DND-41 (cell line): ENCODE measurements at regions not wholly inside any gene's neighbourhood (a gene's known extent, or its start where the extent isn't known, plus 50 kb on each side); places are given as distances from the start of the nearest gene placed in this dataset.

ENCODE experiments used
- ATAC-seq: fragments of 200-7000 bp; cut with Tn5 transposase; 3 replicates; pipeline ENCODE4 v1.9.1; 2021; ENCODE audit warnings: low read depth; ENCODE audit not compliant: insufficient read depth
- DNase-seq: peaks from one replicate; pipeline ENCODE4 v3.0.0-alpha.2; 2020
- H2AFZ ChIP-seq: 2 replicates; pipeline ENCODE4 v1.6.0; 2012; ENCODE audit warnings: low read depth, low read length
- H3K27ac ChIP-seq: 2 replicates; pipeline ENCODE4 v1.5.1; 2012; ENCODE audit warnings: low read length, inconsistent platforms
- H3K27me3 ChIP-seq: fragments of 200-600 bp; sonication (generic); 2 replicates; pipeline ENCODE4 v1.6.0; 2012; ENCODE audit warnings: low read length, mild to moderate bottlenecking, inconsistent platforms; ENCODE audit not compliant: insufficient read depth, poor library complexity
- H3K36me3 ChIP-seq: 2 replicates; pipeline ENCODE4 v1.5.1; 2012; ENCODE audit warnings: low read length, inconsistent platforms; ENCODE audit not compliant: insufficient read depth
- H3K4me1 ChIP-seq: 2 replicates; pipeline ENCODE4 v1.5.1; 2012; ENCODE audit warnings: mild to moderate bottlenecking, low read length; ENCODE audit not compliant: insufficient read depth
- H3K4me2 ChIP-seq: 2 replicates; pipeline ENCODE4 v1.6.0; 2012; ENCODE audit warnings: mild to moderate bottlenecking, moderate library complexity, low read length, inconsistent platforms; ENCODE audit not compliant: insufficient read depth
- H3K4me3 ChIP-seq, 2 experiments: fragments of 200-600 bp in 1 of 2; shearing (Covaris generic) in 1 of 2; 2 replicates each; pipeline ENCODE4 v1.5.1; 2012 to 2016; ENCODE audit warnings: inconsistent platforms in 2 of 2, low read length in 2 of 2, mild to moderate bottlenecking in 2 of 2, low read depth in 1 of 2, moderate library complexity in 1 of 2
- H3K79me2 ChIP-seq: 2 replicates; pipeline ENCODE4 v1.6.0; 2012; ENCODE audit warnings: low read length, inconsistent platforms; ENCODE audit not compliant: insufficient read depth
- H3K9ac ChIP-seq: 2 replicates; pipeline ENCODE4 v1.6.0; 2012; ENCODE audit warnings: low read depth, mild to moderate bottlenecking, inconsistent platforms, low read length, moderate library complexity
- H3K9me3 ChIP-seq: 2 replicates; pipeline ENCODE4 v1.5.1; 2012; ENCODE audit warnings: low read length, moderate library complexity, mild to moderate bottlenecking, inconsistent platforms; ENCODE audit not compliant: insufficient read depth, severe bottlenecking
- H4K20me1 ChIP-seq: 2 replicates; pipeline ENCODE4 v1.6.0; 2012; ENCODE audit warnings: low read length; ENCODE audit not compliant: insufficient read depth
- EZH2 ChIP-seq: IDR thresholded peaks from 3 replicates; pipeline ENCODE4 v1.6.1; 2012; ENCODE audit warnings: borderline replicate concordance, low read depth, mild to moderate bottlenecking, moderate library complexity, low read length, inconsistent platforms; ENCODE audit not compliant: severe bottlenecking
- TF ChIP-seq, protein P1 (sequence below): IDR thresholded peaks from 2 replicates; pipeline ENCODE4 v1.5.1; 2012; ENCODE audit warnings: borderline replicate concordance, low read length, moderate library complexity, mild to moderate bottlenecking; ENCODE audit not compliant: poor library complexity, severe bottlenecking; ENCODE audit errors: extremely low read depth

- DNase-seq: no peak
These were observed 186.8 kb downstream of the PRR20E start for GRCh38 chr13:57353831-57354230.

GRCh38 chr13:57375876-57376275 is 208.9 kb downstream of the PRR20E start:
- no peaks in the 10 kb centered on the region for H3K4me1 ChIP-seq
- no peak overlapping the region for H3K9ac ChIP-seq
- TF ChIP-seq, protein P1, sequence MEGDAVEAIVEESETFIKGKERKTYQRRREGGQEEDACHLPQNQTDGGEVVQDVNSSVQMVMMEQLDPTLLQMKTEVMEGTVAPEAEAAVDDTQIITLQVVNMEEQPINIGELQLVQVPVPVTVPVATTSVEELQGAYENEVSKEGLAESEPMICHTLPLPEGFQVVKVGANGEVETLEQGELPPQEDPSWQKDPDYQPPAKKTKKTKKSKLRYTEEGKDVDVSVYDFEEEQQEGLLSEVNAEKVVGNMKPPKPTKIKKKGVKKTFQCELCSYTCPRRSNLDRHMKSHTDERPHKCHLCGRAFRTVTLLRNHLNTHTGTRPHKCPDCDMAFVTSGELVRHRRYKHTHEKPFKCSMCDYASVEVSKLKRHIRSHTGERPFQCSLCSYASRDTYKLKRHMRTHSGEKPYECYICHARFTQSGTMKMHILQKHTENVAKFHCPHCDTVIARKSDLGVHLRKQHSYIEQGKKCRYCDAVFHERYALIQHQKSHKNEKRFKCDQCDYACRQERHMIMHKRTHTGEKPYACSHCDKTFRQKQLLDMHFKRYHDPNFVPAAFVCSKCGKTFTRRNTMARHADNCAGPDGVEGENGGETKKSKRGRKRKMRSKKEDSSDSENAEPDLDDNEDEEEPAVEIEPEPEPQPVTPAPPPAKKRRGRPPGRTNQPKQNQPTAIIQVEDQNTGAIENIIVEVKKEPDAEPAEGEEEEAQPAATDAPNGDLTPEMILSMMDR: no peak
- no peak for TF ChIP-seq EZH2
- ATAC-seq (no peak), DNase-seq (no peak)
- no peaks in the 10 kb centered on the region for H3K27me3 ChIP-seq
- H3K4me3 ChIP-seq: no peak overlapping the region
- no peaks in the 10 kb centered on the region for H4K20me1 ChIP-seq
- no peaks in the 10 kb centered on the region for H3K36me3 ChIP-seq
- no peaks in the 10 kb centered on the region for H3K79me2 ChIP-seq
- H2AFZ ChIP-seq: no peak overlapping the region
- H3K9me3 ChIP-seq: no peaks in the 10 kb centered on the region
- H3K4me2 ChIP-seq: no peak overlapping the region
- H3K27ac ChIP-seq: no peak overlapping the region

More at GRCh38 chr13:57353831-57354230, 186.8 kb downstream of the PRR20E start:
- Histone ChIP-seq H3K79me2 (no peaks in the 10 kb centered on the region), H4K20me1 (no peaks in the 10 kb centered on the region), H3K27ac (no peak overlapping the region), H3K4me1 (no peaks in the 10 kb centered on the region), H3K9ac (no peak overlapping the region), H3K4me2 (no peak overlapping the region), H2AFZ (no peak overlapping the region), H3K27me3 (no peaks in the 10 kb centered on the region), H3K9me3 (no peaks in the 10 kb centered on the region), H3K36me3 (no peaks in the 10 kb centered on the region), H3K4me3 (no peak overlapping the region)
- ATAC-seq: no peak
- TF ChIP-seq EZH2: no peak
- TF ChIP-seq, protein P1: no peak

- Histone ChIP-seq H2AFZ (no peak overlapping the region), H3K27me3 (no peaks in the 10 kb centered on the region), H3K9me3 (no peaks in the 10 kb centered on the region), H3K4me3 (no peak overlapping the region), H3K9ac (no peak overlapping the region), H3K36me3 (no peaks in the 10 kb centered on the region), H3K4me2 (no peak overlapping the region), H3K79me2 (no peaks in the 10 kb centered on the region), H3K27ac (no peak overlapping the region), H3K4me1 (no peaks in the 10 kb centered on the region), H4K20me1 (no peaks in the 10 kb centered on the region)
- ATAC-seq: no peak
- no peak for DNase-seq
- TF ChIP-seq EZH2: no peak
- TF ChIP-seq, protein P1: no peak
These were observed 223.2 kb upstream of the PCDH17 start for GRCh38 chr13:57408312-57408711.

DNA sequence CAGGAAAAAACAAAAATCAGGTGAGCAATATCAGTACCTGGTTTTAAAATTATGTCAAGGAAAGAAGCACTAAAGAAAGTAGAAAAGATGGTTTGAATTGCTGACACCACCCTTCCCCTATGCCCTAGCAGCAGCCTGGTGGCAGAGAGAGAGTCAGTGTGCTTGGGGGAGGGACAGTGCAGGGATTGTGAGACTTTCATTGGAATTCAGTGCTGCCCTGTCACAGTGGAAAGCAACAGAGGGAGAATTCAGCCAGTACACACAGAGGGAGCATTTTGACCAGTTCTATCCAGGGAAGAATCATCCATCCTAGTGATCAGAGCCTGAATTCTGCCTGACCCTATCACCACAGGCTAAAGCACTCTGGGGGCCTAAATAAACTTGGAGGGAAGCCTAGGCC is 222.4 kb upstream of the PCDH17 start:
- no peak for ATAC-seq
- no peak overlapping the region for H2AFZ ChIP-seq
- no peak for TF ChIP-seq EZH2

More for the DNA sequence above, 222.4 kb upstream of the PCDH17 start:
- Histone ChIP-seq H3K4me3 (no peak overlapping the region), H3K27ac (no peak overlapping the region), H3K79me2 (no peaks in the 10 kb centered on the region), H3K9ac (no peak overlapping the region), H3K27me3 (no peaks in the 10 kb centered on the region), H3K36me3 (no peaks in the 10 kb centered on the region), H3K9me3 (no peaks in the 10 kb centered on the region), H4K20me1 (no peaks in the 10 kb centered on the region), H3K4me1 (no peaks in the 10 kb centered on the region), H3K4me2 (no peak overlapping the region)
- DNase-seq: no peak
